ENCODE measurements at regions not wholly inside any gene's neighbourhood (a gene's known extent, or its start where the extent isn't known, plus 50 kb on each side); places are given as distances from the start of the nearest gene placed in this dataset.

GRCh38 chr1:83500987-83501591 is 497.8 kb downstream of the TTLL7 start:
- TF ChIP-seq CTCF (IDR thresholded peaks at IDR 0.05; ENCODE audit: borderline replicate concordance, extremely low read depth, insufficient read depth): no peak
- H3K27me3 ChIP-seq (ENCODE audit: control insufficient read depth, insufficient read depth, low read length): no peaks in the 10 kb centered on the region
- H3K9ac ChIP-seq (ENCODE audit: low read length in 3 of 3): no peak overlapping the region
- H3K4me1 ChIP-seq (ENCODE audit: control insufficient read depth in 2 of 3, insufficient read depth in 2 of 3, low read depth in 1 of 3, low read length in 3 of 3): no peaks in the 10 kb centered on the region
- H3K27ac ChIP-seq (ENCODE audit: low read depth in 2 of 2, low read length in 2 of 2): no peak overlapping the region
- no peaks in the 10 kb centered on the region for H3K9me3 ChIP-seq (ENCODE audit: control insufficient read depth in 2 of 3, insufficient read depth in 1 of 3, low read length in 3 of 3)
- H3K36me3 ChIP-seq (ENCODE audit: control insufficient read depth in 2 of 3, insufficient read depth in 3 of 3, low read length in 3 of 3): no peaks in the 10 kb centered on the region
- FAIRE-seq (no peak), DNase-seq (no peak)
- intact Hi-C loops (cut with DNase I): no loop called here
- H3K4me3 ChIP-seq (ENCODE audit: low read length in 3 of 3): no peak overlapping the region

GRCh38 chr1:83500531-83500930 is 498.4 kb downstream of the TTLL7 start:
- intact Hi-C loops (cut with DNase I): no loop called here
- Histone ChIP-seq H3K9ac (ENCODE audit: low read length in 3 of 3) (no peak overlapping the region), H3K9me3 (ENCODE audit: control insufficient read depth in 2 of 3, insufficient read depth in 1 of 3, low read length in 3 of 3) (no peaks in the 10 kb centered on the region), H3K27me3 (ENCODE audit: control insufficient read depth, insufficient read depth, low read length) (no peaks in the 10 kb centered on the region), H3K4me3 (ENCODE audit: low read length in 3 of 3) (no peak overlapping the region), H3K27ac (ENCODE audit: low read depth in 2 of 2, low read length in 2 of 2) (no peak overlapping the region), H3K36me3 (ENCODE audit: control insufficient read depth in 2 of 3, insufficient read depth in 3 of 3, low read length in 3 of 3) (no peaks in the 10 kb centered on the region), H3K4me1 (ENCODE audit: control insufficient read depth in 2 of 3, insufficient read depth in 2 of 3, low read depth in 1 of 3, low read length in 3 of 3) (no peaks in the 10 kb centered on the region)
- no peak for FAIRE-seq
- TF ChIP-seq CTCF (IDR thresholded peaks at IDR 0.05; ENCODE audit: borderline replicate concordance, extremely low read depth, insufficient read depth): no peak
- DNase-seq: no peak

- no peak for DNase-seq
- Histone ChIP-seq H3K9me3 (ENCODE audit: control insufficient read depth in 2 of 3, insufficient read depth in 1 of 3, low read length in 3 of 3) (no peaks in the 10 kb centered on the region), H3K27ac (ENCODE audit: low read depth in 2 of 2, low read length in 2 of 2) (no peak overlapping the region), H3K36me3 (ENCODE audit: control insufficient read depth in 2 of 3, insufficient read depth in 3 of 3, low read length in 3 of 3) (no peaks in the 10 kb centered on the region), H3K4me1 (ENCODE audit: control insufficient read depth in 2 of 3, insufficient read depth in 2 of 3, low read depth in 1 of 3, low read length in 3 of 3) (no peaks in the 10 kb centered on the region), H3K4me3 (ENCODE audit: low read length in 3 of 3) (no peak overlapping the region), H3K27me3 (ENCODE audit: control insufficient read depth, insufficient read depth, low read length) (no peaks in the 10 kb centered on the region), H3K9ac (ENCODE audit: low read length in 3 of 3) (no peak overlapping the region)
- intact Hi-C loops (cut with DNase I): no loop called here
- no peak for TF ChIP-seq CTCF (IDR thresholded peaks at IDR 0.05; ENCODE audit: borderline replicate concordance, extremely low read depth, insufficient read depth)
- FAIRE-seq: no peak
These were observed 498.9 kb downstream of the TTLL7 start for GRCh38 chr1:83499998-83500397.

GRCh38 chr1:83497563-83497962 is 501.4 kb downstream of the TTLL7 start:
- H3K27ac ChIP-seq (ENCODE audit: low read depth in 2 of 2, low read length in 2 of 2): no peak overlapping the region
- intact Hi-C loops (cut with DNase I): no loop called here
- no peak overlapping the region for H3K9ac ChIP-seq (ENCODE audit: low read length in 3 of 3)
- no peaks in the 10 kb centered on the region for H3K27me3 ChIP-seq (ENCODE audit: control insufficient read depth, insufficient read depth, low read length)
- H3K9me3 ChIP-seq (ENCODE audit: control insufficient read depth in 2 of 3, insufficient read depth in 1 of 3, low read length in 3 of 3): no peaks in the 10 kb centered on the region
- TF ChIP-seq CTCF (IDR thresholded peaks at IDR 0.05; ENCODE audit: borderline replicate concordance, extremely low read depth, insufficient read depth): no peak
- no peaks in the 10 kb centered on the region for H3K4me1 ChIP-seq (ENCODE audit: control insufficient read depth in 2 of 3, insufficient read depth in 2 of 3, low read depth in 1 of 3, low read length in 3 of 3)
- H3K36me3 ChIP-seq (ENCODE audit: control insufficient read depth in 2 of 3, insufficient read depth in 3 of 3, low read length in 3 of 3): no peaks in the 10 kb centered on the region
- DNase-seq (peak in 1 of 5 donors; percentile 33), FAIRE-seq (no peak)
- H3K4me3 ChIP-seq (ENCODE audit: low read length in 3 of 3): no peak overlapping the region
